M059J (cell line): ENCODE measurements at regions not wholly inside any gene's neighbourhood (a gene's known extent, or its start where the extent isn't known, plus 50 kb on each side); places are given as distances from the start of the nearest gene placed in this dataset.
A peak's percentile ranks its signal among the peaks of the same experiment; 100 is the strongest.

Source experiments
- DNase-seq: peaks from one replicate; pipeline ENCODE4 v3.0.0-alpha.2; 2012; ENCODE audit warnings: low read depth

GRCh38 chr18:24674200-24674599 lies 213.8 kb downstream of the HRH4 start:
- DNase-seq, result no peak

GRCh38 chr18:24674605-24675004 lies 214.2 kb downstream of the HRH4 start:
- DNase-seq, result no peak

- DNase-seq, result peak; percentile 60
Measured at GRCh38 chr18:24677011-24677410, 216.6 kb downstream of the HRH4 start.

- no peak for DNase-seq
Measured at GRCh38 chr18:24678107-24678506, 217.7 kb downstream of the HRH4 start.

GRCh38 chr18:24678626-24679025 lies 218.2 kb downstream of the HRH4 start:
- DNase-seq, result peak; percentile 37

GRCh38 chr18:24679062-24679461 lies 218.6 kb downstream of the HRH4 start:
- DNase-seq, result no peak

- DNase-seq, result no peak
Measured at GRCh38 chr18:24683925-24684324, 223.5 kb downstream of the HRH4 start.

GRCh38 chr18:24685254-24685959 lies 225.0 kb downstream of the HRH4 start:
- DNase-seq, result no peak

- DNase-seq, result no peak
Measured at GRCh38 chr18:24695168-24695567, 234.7 kb downstream of the HRH4 start.

- DNase-seq, result no peak
Measured at GRCh38 chr18:24702001-24702515, 241.6 kb downstream of the HRH4 start.

- no peak for DNase-seq
Measured at GRCh38 chr18:24703316-24703715, 242.9 kb downstream of the HRH4 start.

- DNase-seq, result peak; percentile 88
Measured at GRCh38 chr18:24704946-24705630, 244.7 kb downstream of the HRH4 start.

- no peak for DNase-seq
Measured at GRCh38 chr18:24710474-24710873, 250.0 kb downstream of the HRH4 start.

GRCh38 chr18:24719791-24720190 lies 259.4 kb downstream of the HRH4 start:
- no peak for DNase-seq

- DNase-seq, result no peak
Measured at GRCh38 chr18:24721388-24721787, 261.0 kb downstream of the HRH4 start.

GRCh38 chr18:24725644-24726415 lies 265.4 kb downstream of the HRH4 start:
- DNase-seq, result no peak

GRCh38 chr18:24726727-24727492 lies 266.5 kb downstream of the HRH4 start:
- DNase-seq, result peak; percentile 76

GRCh38 chr18:24727685-24728084 lies 267.2 kb downstream of the HRH4 start:
- DNase-seq, result no peak

- peak; percentile 48 for DNase-seq
Measured at GRCh38 chr18:24731158-24731557, 270.7 kb downstream of the HRH4 start.

- DNase-seq, result peak; percentile 77
Measured at GRCh38 chr18:24731981-24732380, 271.5 kb downstream of the HRH4 start.

GRCh38 chr18:24734058-24734457 lies 273.6 kb downstream of the HRH4 start:
- peak; percentile 50 for DNase-seq
